AG09319 (cell line): ENCODE measurements at regions not wholly inside any gene's neighbourhood (a gene's known extent, or its start where the extent isn't known, plus 50 kb on each side); places are given as distances from the start of the nearest gene placed in this dataset.

ENCODE experiments used
- DNase-seq: peaks from one replicate; pipeline ENCODE4 v3.0.0-alpha.2; 2010; ENCODE audit warnings: low read depth; ENCODE audit errors: extremely low read depth
- CTCF ChIP-seq: IDR thresholded peaks from 2 replicates; pipeline ENCODE4 v1.5.1; 2011; ENCODE audit warnings: low read depth, mild to moderate bottlenecking, inconsistent platforms, low read length, moderate library complexity

GRCh38 chr6:71412559-71413140, 124.0 kb downstream of the OGFRL1 start:
- TF ChIP-seq CTCF, result no peak
- DNase-seq, result no peak

- no peak for DNase-seq
- no peak for TF ChIP-seq CTCF
These were observed 125.9 kb downstream of the OGFRL1 start for GRCh38 chr6:71414486-71414885.

GRCh38 chr6:71419217-71420094, 130.8 kb downstream of the OGFRL1 start:
- no peak for DNase-seq
- TF ChIP-seq CTCF, result no peak

- no peak for DNase-seq
- TF ChIP-seq CTCF, result no peak; the same call in 1 of the 2 replicates
These were observed 131.6 kb downstream of the OGFRL1 start for GRCh38 chr6:71420095-71420692.

GRCh38 chr6:71420693-71421328, 132.2 kb downstream of the OGFRL1 start:
- DNase-seq, result peak; percentile 87
- no peak for TF ChIP-seq CTCF

GRCh38 chr6:71421611-71422010, 133.0 kb downstream of the OGFRL1 start:
- no peak for DNase-seq
- TF ChIP-seq CTCF, result no peak

GRCh38 chr6:71430018-71430417, 141.4 kb downstream of the OGFRL1 start:
- no peak for DNase-seq

More at GRCh38 chr6:71430018-71430417, 141.4 kb downstream of the OGFRL1 start:
- no peak for TF ChIP-seq CTCF
